HG03097 (cell line): ENCODE measurements at regions not wholly inside any gene's neighbourhood (a gene's known extent, or its start where the extent isn't known, plus 50 kb on each side); places are given as distances from the start of the nearest gene placed in this dataset.

ENCODE experiments used
- ATAC-seq: cut with Tn5 transposase; IDR thresholded peaks from one replicate; pipeline ENCODE4 v1.9.1; 2021; ENCODE audit not compliant: unreplicated experiment, low FRiP score

GRCh38 chr2:128399690-128400291 lies 81.1 kb upstream of the HS6ST1 start:
- no peak for ATAC-seq

- no peak for ATAC-seq
Observed at GRCh38 chr2:128401680-128402079, 83.0 kb upstream of the HS6ST1 start.

- ATAC-seq = no peak
Observed at GRCh38 chr2:128402911-128403670, 84.4 kb upstream of the HS6ST1 start.

GRCh38 chr2:128403814-128404708 lies 85.4 kb upstream of the HS6ST1 start:
- ATAC-seq = no peak

- no peak for ATAC-seq
Observed at GRCh38 chr2:128404709-128405466, 86.2 kb upstream of the HS6ST1 start.

GRCh38 chr2:128405467-128405900 lies 86.8 kb upstream of the HS6ST1 start:
- no peak for ATAC-seq

GRCh38 chr2:128405981-128406613 lies 87.4 kb upstream of the HS6ST1 start:
- ATAC-seq = no peak

GRCh38 chr2:128406736-128407554 lies 88.3 kb upstream of the HS6ST1 start:
- ATAC-seq = no peak

- no peak for ATAC-seq
Observed at GRCh38 chr2:128408349-128409305, 90.0 kb upstream of the HS6ST1 start.

- no peak for ATAC-seq
Observed at GRCh38 chr2:128409326-128410034, 90.8 kb upstream of the HS6ST1 start.

GRCh38 chr2:128410035-128410757 lies 91.5 kb upstream of the HS6ST1 start:
- no peak for ATAC-seq

GRCh38 chr2:128410758-128411215 lies 92.1 kb upstream of the HS6ST1 start:
- ATAC-seq = no peak

GRCh38 chr2:128411431-128411830 lies 92.8 kb upstream of the HS6ST1 start:
- no peak for ATAC-seq

- ATAC-seq = no peak
Observed at GRCh38 chr2:128412181-128412871, 93.7 kb upstream of the HS6ST1 start.

GRCh38 chr2:128413014-128413717 lies 94.5 kb upstream of the HS6ST1 start:
- ATAC-seq = no peak
